Right atrium auricular region (tissue), 2 donors: ENCODE measurements at regions not wholly inside any gene's neighbourhood (a gene's known extent, or its start where the extent isn't known, plus 50 kb on each side); places are given as distances from the start of the nearest gene placed in this dataset.

Experiments used
- DNase-seq: peaks from one replicate; pipeline ENCODE4 v3.0.0-alpha.2; 2019; ENCODE audit warnings: low spot score
- H3K27ac ChIP-seq, 2 donors: fragments of 200-600 bp; sonication (generic); 1 replicate in 1 of 2; 2 replicates in 1 of 2; pipeline ENCODE4 v1.5.1; 2016 to 2019
- H3K27me3 ChIP-seq, 2 donors: fragments of 200-600 bp; sonication (generic); one replicate each; pipeline versions ENCODE4 v1.5.1 to v1.6.0; 2017 to 2019
- H3K36me3 ChIP-seq: fragments of 200-600 bp; sonication (generic); one replicate; pipeline ENCODE4 v1.5.1; 2016
- H3K4me1 ChIP-seq, 2 donors: fragments of 200-600 bp; sonication (generic); one replicate each; pipeline versions ENCODE4 v1.5.1 to v1.6.0; 2017 to 2019
- H3K4me3 ChIP-seq, 2 donors: fragments of 200-600 bp; sonication (generic); 1 replicate in 1 of 2; 2 replicates in 1 of 2; pipeline ENCODE4 v1.5.1; 2017 to 2019; ENCODE audit warnings: mild to moderate bottlenecking in 1 of 2, moderate library complexity in 1 of 2
- H3K9me3 ChIP-seq, 2 donors: fragments of 200-600 bp; sonication (generic); one replicate each; pipeline ENCODE4 v1.5.1; 2019
- CTCF ChIP-seq, 2 donors: fragments of 200-600 bp; sonication (generic); IDR thresholded peaks; one replicate each; pipeline ENCODE4 v1.5.1; 2019; ENCODE audit warnings: antibody characterized with exemption in 2 of 2

DNA sequence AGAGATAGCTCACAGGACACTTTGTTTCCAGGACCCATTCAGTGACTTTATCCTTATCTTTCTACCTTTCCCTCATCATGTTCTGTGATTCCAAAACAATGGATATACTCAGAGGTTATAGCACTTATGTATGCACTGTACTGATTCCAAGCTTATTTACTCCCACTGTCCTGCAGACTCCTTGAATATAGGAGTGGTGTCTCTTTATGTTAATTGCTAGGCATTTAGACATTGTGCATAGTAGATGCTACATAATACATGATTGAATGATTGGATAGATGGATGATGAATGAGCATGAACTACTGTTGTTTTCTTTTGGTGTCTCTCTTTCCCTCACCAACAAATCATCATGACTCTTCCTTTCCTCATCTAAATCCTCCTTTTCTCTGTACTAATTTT, 279.1 kb upstream of the RAG2 start:
- H3K4me1 ChIP-seq = no peaks in the 10 kb centered on the region
- DNase-seq = no peak
- H3K27me3 ChIP-seq = no peaks in the 10 kb centered on the region
- H3K27ac ChIP-seq = no peak overlapping the region
- no peaks in the 10 kb centered on the region for H3K9me3 ChIP-seq
- H3K36me3 ChIP-seq = no peaks in the 10 kb centered on the region
- H3K4me3 ChIP-seq = no peak overlapping the region
- TF ChIP-seq CTCF (IDR thresholded peaks at IDR 0.05) = no peak

DNA sequence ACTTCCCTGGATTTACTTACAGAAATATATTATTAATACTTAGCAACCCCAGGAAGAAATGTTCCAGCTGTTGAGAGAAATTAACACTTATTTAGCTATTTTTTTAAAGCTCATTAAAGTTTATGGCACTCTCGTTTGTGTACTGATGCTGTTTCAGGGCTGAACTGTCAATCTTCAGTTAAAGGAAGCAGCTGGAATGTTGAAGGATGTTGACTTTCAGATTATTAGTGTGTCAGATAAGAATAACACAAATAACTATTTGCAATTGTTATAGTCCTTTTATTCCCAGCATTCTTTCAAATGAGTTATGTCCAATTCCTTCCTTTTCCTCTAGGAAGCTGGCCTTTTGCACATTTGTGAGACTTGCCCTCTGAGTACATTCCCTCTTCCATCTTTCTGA, 278.2 kb upstream of the RAG2 start:
- Histone ChIP-seq H3K27ac (no peak overlapping the region), H3K4me1 (no peaks in the 10 kb centered on the region), H3K27me3 (no peaks in the 10 kb centered on the region), H3K4me3 (no peak overlapping the region), H3K9me3 (no peaks in the 10 kb centered on the region), H3K36me3 (no peaks in the 10 kb centered on the region)
- DNase-seq = no peak
- no peak for TF ChIP-seq CTCF (IDR thresholded peaks at IDR 0.05)

GRCh38 chr11:36874291-36874690, 276.3 kb upstream of the RAG2 start:
- Histone ChIP-seq H3K9me3 (no peaks in the 10 kb centered on the region), H3K4me1 (no peaks in the 10 kb centered on the region), H3K36me3 (no peaks in the 10 kb centered on the region), H3K27ac (no peak overlapping the region), H3K4me3 (no peak overlapping the region), H3K27me3 (no peaks in the 10 kb centered on the region)
- no peak for DNase-seq
- TF ChIP-seq CTCF (IDR thresholded peaks at IDR 0.05) = no peak

- H3K36me3 ChIP-seq = no peaks in the 10 kb centered on the region
- H3K4me3 ChIP-seq = no peak overlapping the region
- no peaks in the 10 kb centered on the region for H3K4me1 ChIP-seq
- no peak overlapping the region for H3K27ac ChIP-seq
- DNase-seq = no peak
- H3K27me3 ChIP-seq = no peaks in the 10 kb centered on the region
- no peak for TF ChIP-seq CTCF (IDR thresholded peaks at IDR 0.05)
- no peaks in the 10 kb centered on the region for H3K9me3 ChIP-seq
These were observed 272.3 kb upstream of the RAG2 start for GRCh38 chr11:36870361-36870760.

DNA sequence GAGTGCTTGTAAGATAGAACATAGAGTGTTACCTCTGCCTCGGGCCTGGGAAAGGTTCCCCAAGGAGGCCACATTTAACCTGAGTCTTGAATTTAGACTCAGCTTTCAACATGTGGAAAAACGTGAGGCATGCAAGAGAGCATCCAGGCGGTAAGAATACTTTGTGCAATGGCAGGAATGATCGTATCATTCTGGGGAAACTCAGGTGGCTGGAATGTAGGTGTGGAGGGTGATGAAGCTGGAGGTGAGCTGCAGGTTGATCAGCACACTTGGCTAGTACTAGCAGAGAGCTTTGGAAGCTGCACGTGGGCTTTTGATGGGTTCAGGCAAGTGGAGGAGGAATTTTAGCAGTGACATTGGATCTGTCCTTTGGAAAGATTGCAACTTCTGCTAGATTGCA, 270.3 kb upstream of the RAG2 start:
- Histone ChIP-seq H3K27me3 (no peaks in the 10 kb centered on the region), H3K4me3 (no peak overlapping the region), H3K36me3 (no peaks in the 10 kb centered on the region), H3K27ac (no peak overlapping the region), H3K9me3 (no peaks in the 10 kb centered on the region), H3K4me1 (no peaks in the 10 kb centered on the region)
- no peak for TF ChIP-seq CTCF (IDR thresholded peaks at IDR 0.05)
- no peak for DNase-seq

DNA sequence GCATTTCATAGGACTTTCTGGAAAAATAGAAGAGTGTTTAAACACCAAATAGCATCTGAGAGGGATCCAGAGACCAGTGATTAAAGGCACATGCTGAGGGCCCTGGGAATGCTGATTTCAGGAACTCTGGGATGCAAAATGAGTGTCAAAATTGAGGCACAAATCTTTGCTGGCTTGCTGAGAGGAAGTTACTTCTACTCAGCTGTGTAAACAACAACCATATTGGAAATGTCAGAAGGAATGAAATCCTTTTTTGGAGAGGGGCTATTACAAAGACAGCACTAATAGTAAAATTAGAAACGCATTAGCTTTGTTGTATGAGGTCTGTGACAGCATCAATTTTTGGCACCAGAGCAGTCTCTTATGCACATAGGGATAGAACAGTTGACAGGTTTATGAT, 267.8 kb upstream of the RAG2 start:
- no peaks in the 10 kb centered on the region for H3K27me3 ChIP-seq
- no peaks in the 10 kb centered on the region for H3K9me3 ChIP-seq
- no peak overlapping the region for H3K4me3 ChIP-seq
- no peaks in the 10 kb centered on the region for H3K36me3 ChIP-seq
- no peak for TF ChIP-seq CTCF (IDR thresholded peaks at IDR 0.05)
- no peak overlapping the region for H3K27ac ChIP-seq
- no peak for DNase-seq
- H3K4me1 ChIP-seq = no peaks in the 10 kb centered on the region
